Endothelial cell of umbilical vein (primary cell): ENCODE measurements at regions not wholly inside any gene's neighbourhood (a gene's known extent, or its start where the extent isn't known, plus 50 kb on each side); places are given as distances from the start of the nearest gene placed in this dataset.

ENCODE experiments used
- BruUV-seq: library from RNA; stranded (reverse); fragments of 400-500 nt; replicated peaks from 2 replicates; lab custom pipeline; 2021; lab: Mats Ljungman, UMichigan
- CTCF ChIA-PET: fragments of 300-600, 350-600 bp; sonication (Branson Sonifier 250); formaldehyde crosslinking; loops from one replicate; lab custom pipeline; 2021; ENCODE audit warnings: antibody characterized with exemption, inconsistent platforms; lab: Charles Lee
- POLR2A ChIA-PET: fragments of 300-600, 350-600 bp; sonication (Branson Sonifier 250); formaldehyde crosslinking; loops from one replicate; lab custom pipeline; 2021; ENCODE audit warnings: antibody characterized with exemption, inconsistent platforms; lab: Charles Lee
- DNase-seq: peaks from one replicate; pipeline ENCODE4 v3.0.0-alpha.2; 2011; ENCODE audit warnings: low read depth, low spot score
- FAIRE-seq: peaks from 2 replicates; lab custom pipeline; 2011; peaks lifted over from hg19 to GRCh38; lab: Jason Lieb, UNC
- H2AFZ ChIP-seq: 2 replicates; pipeline ENCODE4 v1.6.0; 2012; ENCODE audit warnings: low read depth, low read length, control low read depth, inconsistent platforms
- H3K27ac ChIP-seq: 2 replicates; pipeline ENCODE4 v1.5.1; 2011; ENCODE audit warnings: low read depth, mild to moderate bottlenecking, control low read depth, low read length, moderate library complexity; ENCODE audit not compliant: insufficient read depth
- H3K27me3 ChIP-seq, 2 experiments: 2 replicates each; pipeline versions ENCODE4 v1.6.0 to v1.6.1; 2011; ENCODE audit warnings: low read length in 2 of 2, mixed read lengths in 1 of 2; ENCODE audit not compliant: control insufficient read depth in 2 of 2, insufficient read depth in 2 of 2
- H3K36me3 ChIP-seq, 2 experiments: 2 replicates in 1 of 2; 3 replicates in 1 of 2; pipeline ENCODE4 v1.5.1; 2011; ENCODE audit warnings: low read length in 2 of 2, mild to moderate bottlenecking in 1 of 2, moderate library complexity in 1 of 2; ENCODE audit not compliant: control insufficient read depth in 2 of 2, insufficient read depth in 2 of 2; ENCODE audit errors: extremely low read depth in 1 of 2
- H3K4me1 ChIP-seq: 3 replicates; pipeline ENCODE4 v1.5.1; 2011; ENCODE audit warnings: mild to moderate bottlenecking, low read length; ENCODE audit not compliant: control insufficient read depth, insufficient read depth; ENCODE audit errors: extremely low read depth
- H3K4me2 ChIP-seq: 2 replicates; pipeline ENCODE4 v1.6.1; 2011; ENCODE audit warnings: low read length, control low read depth, mixed read lengths; ENCODE audit not compliant: insufficient read depth
- H3K4me3 ChIP-seq, 3 experiments: fragments of 200-600 bp in 1 of 3; sonication (generic), shearing (Covaris generic) in 1 of 3; replicated peaks in 1 of 3; 2 replicates each; pipeline ENCODE4 v1.5.1; 2011 to 2016; ENCODE audit warnings: control low read depth in 3 of 3, low read length in 3 of 3, mild to moderate bottlenecking in 2 of 3, inconsistent platforms in 1 of 3, low read depth in 1 of 3, moderate library complexity in 1 of 3; ENCODE audit not compliant: insufficient read depth in 1 of 3
- H3K79me2 ChIP-seq: 2 replicates; pipeline ENCODE4 v1.6.0; 2012; ENCODE audit warnings: low read length, inconsistent platforms; ENCODE audit not compliant: control insufficient read depth, insufficient read depth
- H3K9ac ChIP-seq: replicated peaks from 2 replicates; pipeline ENCODE3; 2011; ENCODE audit warnings: low read length, control low read depth; ENCODE audit not compliant: insufficient read depth; ENCODE audit errors: extremely low read depth
- H3K9me1 ChIP-seq: replicated peaks from 3 replicates; pipeline ENCODE4 v1.6.0; 2011; ENCODE audit warnings: mild to moderate bottlenecking, low read length; ENCODE audit not compliant: control insufficient read depth, insufficient read depth; ENCODE audit errors: extremely low read depth
- H3K9me3 ChIP-seq: replicated peaks from 2 replicates; pipeline ENCODE4 v1.5.1; 2012; ENCODE audit warnings: low read length, inconsistent platforms; ENCODE audit not compliant: control insufficient read depth, insufficient read depth
- H4K20me1 ChIP-seq: replicated peaks from 2 replicates; pipeline ENCODE3; 2011; ENCODE audit warnings: mild to moderate bottlenecking, low read length; ENCODE audit not compliant: control insufficient read depth, insufficient read depth; ENCODE audit errors: extremely low read depth
- CTCF ChIP-seq, 2 donors: IDR thresholded peaks; 1 replicate in 1 of 2; 2 replicates in 1 of 2; pipeline ENCODE4 v1.5.1; 2011; ENCODE audit warnings: low read length in 2 of 2, mild to moderate bottlenecking in 2 of 2, moderate library complexity in 2 of 2, control low read depth in 1 of 2, inconsistent platforms in 1 of 2, low read depth in 1 of 2; ENCODE audit not compliant: insufficient read depth in 1 of 2; ENCODE audit errors: extremely low read depth in 1 of 2
- EZH2 ChIP-seq: IDR thresholded peaks from 2 replicates; pipeline ENCODE4 v1.6.1; 2012; ENCODE audit warnings: borderline replicate concordance, low read depth, mild to moderate bottlenecking, moderate library complexity, low read length, inconsistent platforms; ENCODE audit not compliant: severe bottlenecking
- FOS ChIP-seq: IDR thresholded peaks from 2 replicates; pipeline ENCODE4 v1.6.1; 2011; ENCODE audit warnings: mild to moderate bottlenecking, low read length, moderate library complexity, borderline replicate concordance; ENCODE audit not compliant: insufficient read depth
- GATA2 ChIP-seq: IDR thresholded peaks from 2 replicates; pipeline ENCODE4 v1.7.0; 2011; ENCODE audit warnings: low read depth, mild to moderate bottlenecking, moderate library complexity, mixed read lengths, low read length; ENCODE audit not compliant: insufficient read length, insufficient read depth
- JUN ChIP-seq: IDR thresholded peaks from 2 replicates; pipeline ENCODE4 v1.6.1; 2011; ENCODE audit warnings: borderline replicate concordance, low read depth; ENCODE audit not compliant: insufficient read length, insufficient read depth
- MAX ChIP-seq: IDR thresholded peaks from 2 replicates; pipeline ENCODE4 v1.6.1; 2011; ENCODE audit not compliant: insufficient read depth, insufficient read length
- MYC ChIP-seq: IDR thresholded peaks from one replicate; pipeline ENCODE4 v1.6.1; 2011; ENCODE audit warnings: mild to moderate bottlenecking, low read depth, low read length
- POLR2A ChIP-seq: IDR thresholded peaks from 2 replicates; pipeline ENCODE4 v1.6.1; 2012; ENCODE audit warnings: low read depth, mild to moderate bottlenecking, control low read depth, low read length
- POLR2AphosphoS5 ChIP-seq: IDR thresholded peaks from 2 replicates; pipeline ENCODE4 v1.6.1; 2012; ENCODE audit warnings: low read depth, mild to moderate bottlenecking, control low read depth, low read length, moderate library complexity; ENCODE audit not compliant: insufficient read depth
- dilution Hi-C: fragments of 300-500 bp; cut with MboI; formaldehyde crosslinking; loops from one replicate; pipeline ENCODE4 v1.15.0; 2019; ENCODE audit warnings: low sequenced_read_pairs; ENCODE audit not compliant: extremely low pct_ligation_motif_present
- intact Hi-C: fragments of 100-400 bp; cut with micrococcal nuclease; formaldehyde crosslinking; loops from one replicate; pipeline ENCODE4 v1.10.0; 2022

DNA sequence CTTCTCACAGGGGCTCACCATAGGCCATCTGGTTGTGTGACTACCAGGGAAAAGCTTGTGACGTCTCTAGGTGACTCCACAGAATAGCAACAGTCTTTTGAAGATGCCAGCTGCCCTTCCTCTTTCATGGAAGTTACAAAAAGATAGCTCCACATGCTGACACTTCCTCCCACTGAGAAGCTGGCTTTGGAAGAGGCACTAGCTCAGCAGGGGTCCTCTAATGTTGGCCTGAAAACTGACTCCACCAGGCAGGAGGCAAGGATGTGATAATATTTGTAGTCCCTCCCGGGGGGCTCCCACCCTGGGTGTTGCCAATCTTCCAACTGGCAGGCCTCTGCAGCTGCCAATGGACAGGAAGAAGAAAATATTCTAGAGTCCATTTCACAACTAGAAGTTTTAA is 343.5 kb downstream of the NEK10 start:
- Histone ChIP-seq H3K4me1 (no peaks in the 10 kb centered on the region), H3K27me3 (no peaks in the 10 kb centered on the region), H3K36me3 (no peaks in the 10 kb centered on the region), H3K4me3 (no peak overlapping the region), H3K9me1 (no peaks in the 10 kb centered on the region), H4K20me1 (no peaks in the 10 kb centered on the region), H2AFZ (no peak overlapping the region), H3K9ac (no peak overlapping the region), H3K9me3 (no peaks in the 10 kb centered on the region), H3K27ac (no peak overlapping the region), H3K4me2 (no peak overlapping the region), H3K79me2 (no peaks in the 10 kb centered on the region)
- POLR2A ChIA-PET = no interaction called here
- dilution Hi-C loops (no loop called here), intact Hi-C loops (no loop called here)
- DNase-seq (no peak), FAIRE-seq (no peak)
- CTCF ChIA-PET = no interaction called here
- no peak for TF ChIP-seq FOS
- TF ChIP-seq POLR2AphosphoS5 = no peak
- no TSS peak for BruUV-seq

DNA sequence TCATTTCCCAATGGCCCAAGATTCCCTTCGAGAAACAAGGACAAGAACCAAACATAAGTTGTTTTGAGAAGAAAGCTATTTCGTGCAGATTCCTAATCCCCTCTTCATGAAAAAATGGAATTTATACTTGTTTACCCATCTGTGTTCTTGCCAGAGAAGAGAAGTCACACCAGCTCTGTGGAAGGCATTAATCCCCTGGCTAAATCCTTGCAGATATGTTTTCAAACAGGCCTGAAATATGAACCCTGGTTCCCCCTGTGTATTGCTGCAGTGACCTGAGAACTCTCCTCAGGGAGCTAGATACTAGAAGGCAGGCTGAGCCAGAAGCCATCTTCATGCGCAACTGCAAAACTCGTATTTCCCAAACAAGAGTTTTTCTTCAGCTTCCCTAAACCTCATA is 337.7 kb downstream of the NEK10 start:
- BruUV-seq = no TSS peak
- TF ChIP-seq GATA2 (no peak), POLR2AphosphoS5 (no peak), POLR2A (no peak), CTCF (IDR thresholded peaks at IDR 0.05; ENCODE audit: extremely low read depth in 1 of 2, insufficient read depth in 1 of 2, low read depth in 1 of 2, low read length in 2 of 2) (no peak), FOS (no peak), MYC (no peak), MAX (no peak), JUN (no peak), EZH2 (no peak)
- no peak for FAIRE-seq
- Histone ChIP-seq H3K36me3 (no peaks in the 10 kb centered on the region), H3K4me2 (no peak overlapping the region), H3K9ac (no peak overlapping the region), H3K4me3 (no peak overlapping the region), H3K27ac (no peak overlapping the region), H3K9me3 (no peaks in the 10 kb centered on the region), H4K20me1 (no peaks in the 10 kb centered on the region), H3K79me2 (no peaks in the 10 kb centered on the region), H3K4me1 (no peaks in the 10 kb centered on the region), H3K9me1 (no peaks in the 10 kb centered on the region), H3K27me3 (no peaks in the 10 kb centered on the region), H2AFZ (no peak overlapping the region)
- intact Hi-C loops (no loop called here), dilution Hi-C loops (no loop called here)
- CTCF ChIA-PET = no interaction called here
- POLR2A ChIA-PET = no interaction called here
- DNase-seq = no peak
